GM13977 (cell line): ENCODE measurements at regions not wholly inside any gene's neighbourhood (a gene's known extent, or its start where the extent isn't known, plus 50 kb on each side); places are given as distances from the start of the nearest gene placed in this dataset.

ENCODE experiments used
- DNase-seq: peaks from one replicate; pipeline ENCODE4 v3.0.0; 2012; ENCODE audit warnings: low spot score
- CTCF ChIP-seq: IDR thresholded peaks from 2 replicates; pipeline ENCODE4 v1.5.1; 2012; ENCODE audit warnings: mild to moderate bottlenecking, control low read depth; ENCODE audit not compliant: insufficient read depth; ENCODE audit errors: extremely low read depth, missing control alignments
- in situ Hi-C: fragments of 300-500 bp; cut with MboI; formaldehyde crosslinking; loops from one replicate; pipeline ENCODE4 v1.12.0; 2022; ENCODE audit warnings: low sequenced_read_pairs, low pct_unique_long_range_greater_than_20kb, mixed read lengths, inconsistent platforms; ENCODE audit not compliant: unreplicated experiment

GRCh38 chr4:162456106-162456505, 292.3 kb upstream of the FSTL5 start:
- TF ChIP-seq CTCF = no peak
- in situ Hi-C loops = no loop called here
- no peak for DNase-seq

GRCh38 chr4:162450531-162451035, 286.8 kb upstream of the FSTL5 start:
- DNase-seq = no peak
- TF ChIP-seq CTCF = no peak
- in situ Hi-C loops = no loop called here

- in situ Hi-C loops = no loop called here
- DNase-seq = no peak
- TF ChIP-seq CTCF = no peak
These were observed 279.7 kb upstream of the FSTL5 start for GRCh38 chr4:162443510-162443909.

- in situ Hi-C loops = no loop called here
- TF ChIP-seq CTCF = no peak
- DNase-seq = no peak
These were observed 278.3 kb upstream of the FSTL5 start for GRCh38 chr4:162442128-162442527.

GRCh38 chr4:162422312-162422711, 258.5 kb upstream of the FSTL5 start:
- DNase-seq = no peak
- TF ChIP-seq CTCF = no peak
- in situ Hi-C loops = no loop called here

GRCh38 chr4:162410854-162411253, 247.1 kb upstream of the FSTL5 start:
- TF ChIP-seq CTCF = no peak
- no peak for DNase-seq
- in situ Hi-C loops = no loop called here

GRCh38 chr4:162409048-162409447, 245.2 kb upstream of the FSTL5 start:
- DNase-seq = no peak
- no peak for TF ChIP-seq CTCF
- in situ Hi-C loops = no loop called here
